Colonic mucosa (tissue), 4 donors: ENCODE measurements at regions not wholly inside any gene's neighbourhood (a gene's known extent, or its start where the extent isn't known, plus 50 kb on each side); places are given as distances from the start of the nearest gene placed in this dataset.

Experiments
- DNase-seq: peaks from one replicate; pipeline ENCODE4 v3.0.0-alpha.2; 2020
- H3K27ac ChIP-seq: fragments of 200-600 bp; one replicate; pipeline ENCODE4 v1.8.0; 2021
- H3K27me3 ChIP-seq: fragments of 200-600 bp; one replicate; pipeline ENCODE4 v1.8.0; 2021
- H3K36me3 ChIP-seq: fragments of 200-600 bp; one replicate; pipeline ENCODE4 v1.8.0; 2021
- H3K4me1 ChIP-seq: fragments of 200-600 bp; one replicate; pipeline ENCODE4 v1.8.0; 2021; ENCODE audit warnings: mild to moderate bottlenecking
- H3K4me3 ChIP-seq: fragments of 200-600 bp; one replicate; pipeline ENCODE4 v1.8.0; 2021
- H3K9ac ChIP-seq, 2 donors: one replicate each; pipeline ENCODE4 v1.7.0; 2013; ENCODE audit warnings: control low read depth in 2 of 2, low read depth in 2 of 2, low read length in 2 of 2
- H3K9me3 ChIP-seq: fragments of 200-600 bp; one replicate; pipeline ENCODE4 v1.8.0; 2021
- CTCF ChIP-seq: fragments of 200-600 bp; IDR thresholded peaks from one replicate; pipeline ENCODE4 v1.8.0; 2022; ENCODE audit warnings: antibody characterized with exemption, mild to moderate bottlenecking
- intact Hi-C: fragments of 100-400 bp; cut with DNase I; formaldehyde crosslinking; loops from one replicate; pipeline ENCODE4 v1.14.1; 2022
- donor health status: healthy.
- donor health status: DM: no; HTN: no; CAD: no.
- donor health status: DM: no; HTN: no; CAD: no.

DNA sequence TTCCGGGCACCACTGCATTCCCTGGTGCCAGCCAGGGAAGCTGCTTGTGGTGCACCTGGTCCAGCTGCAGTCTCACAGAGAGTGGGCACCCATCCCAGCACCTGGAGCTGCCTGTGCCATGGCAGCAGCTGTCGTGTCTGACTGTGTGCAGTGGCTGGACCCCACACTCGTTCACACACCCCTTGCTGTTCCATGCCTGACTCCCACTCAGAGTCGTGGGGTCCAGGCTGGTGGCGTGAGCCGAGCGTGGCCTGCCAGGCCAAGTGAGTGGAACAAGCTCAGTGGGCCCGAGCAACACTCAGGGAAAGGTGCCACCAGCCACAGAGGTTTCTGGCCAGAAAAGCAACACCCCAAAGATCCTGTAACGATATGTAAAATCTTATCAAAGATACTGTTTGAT, 97.2 kb upstream of the KCNK1 start:
- no peak overlapping the region for H3K4me3 ChIP-seq
- no peak overlapping the region for H3K27ac ChIP-seq
- H3K4me1 ChIP-seq: no peaks in the 10 kb centered on the region
- DNase-seq: no peak
- no peaks in the 10 kb centered on the region for H3K9me3 ChIP-seq
- H3K36me3 ChIP-seq: no peaks in the 10 kb centered on the region
- intact Hi-C loops: loop anchor here (10.0 kb wide), 1 partner anchor 278 kb away; no protein-coding TSS in a partner anchor
- no peaks in the 10 kb centered on the region for H3K27me3 ChIP-seq
- TF ChIP-seq CTCF: no peak
- H3K9ac ChIP-seq: no peak overlapping the region

DNA sequence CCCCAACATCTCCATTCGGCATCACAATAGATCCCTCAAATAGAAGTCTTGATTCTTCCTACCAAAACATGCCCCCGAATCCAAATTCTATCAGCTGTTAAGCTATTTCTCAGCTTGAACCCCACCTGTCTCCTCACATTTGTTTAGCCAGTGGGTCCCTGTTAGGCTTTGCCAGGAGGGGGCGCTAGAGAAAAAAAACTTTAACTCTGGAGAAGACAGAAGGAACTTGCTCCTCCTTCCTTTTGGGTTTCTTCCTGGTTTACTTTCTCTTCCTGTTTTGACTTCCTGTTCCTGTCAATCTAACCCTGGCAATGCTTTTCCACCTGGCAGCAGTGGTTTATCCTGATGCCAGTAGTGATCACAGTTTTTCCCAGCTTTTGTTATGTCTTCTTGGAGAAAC, 95.6 kb upstream of the KCNK1 start:
- intact Hi-C loops: loop anchor here (10.0 kb wide), 1 partner anchor 276 kb away; no protein-coding TSS in a partner anchor
- no peak overlapping the region for H3K27ac ChIP-seq
- no peaks in the 10 kb centered on the region for H3K9me3 ChIP-seq
- H3K27me3 ChIP-seq: no peaks in the 10 kb centered on the region
- peak; percentile 38 for TF ChIP-seq CTCF
- H3K4me1 ChIP-seq: no peaks in the 10 kb centered on the region
- DNase-seq: peak; percentile 68
- H3K4me3 ChIP-seq: no peak overlapping the region
- no peaks in the 10 kb centered on the region for H3K36me3 ChIP-seq
- no peak overlapping the region for H3K9ac ChIP-seq

GRCh38 chr1:233520261-233521191, 93.4 kb upstream of the KCNK1 start:
- Histone ChIP-seq H3K27me3 (no peaks in the 10 kb centered on the region), H3K9ac (no peak overlapping the region), H3K36me3 (no peaks in the 10 kb centered on the region), H3K4me3 (no peak overlapping the region), H3K27ac (no peak overlapping the region), H3K9me3 (no peaks in the 10 kb centered on the region), H3K4me1 (no peaks in the 10 kb centered on the region)
- TF ChIP-seq CTCF: no peak
- DNase-seq: peak; percentile 27
- intact Hi-C loops: no loop called here

DNA sequence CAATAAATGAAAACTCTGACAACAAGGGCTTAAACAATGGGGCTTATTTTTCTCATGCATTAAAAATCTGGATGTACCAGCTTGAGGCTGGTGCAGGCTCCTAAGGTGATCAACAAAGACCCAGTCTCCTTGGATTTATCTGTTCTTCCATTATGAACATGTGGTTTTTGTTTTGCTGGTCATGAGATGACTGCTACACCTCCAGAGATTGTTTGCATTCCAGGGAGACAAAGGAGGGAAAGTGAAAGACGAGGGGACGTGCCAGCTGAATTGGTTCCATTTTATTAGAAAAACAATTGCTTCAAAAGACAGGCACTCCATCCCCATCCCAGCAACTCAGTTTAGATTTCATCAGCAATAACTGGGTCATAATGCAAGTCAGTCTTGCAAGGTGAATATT, 90.9 kb upstream of the KCNK1 start:
- intact Hi-C loops: no loop called here

DNA sequence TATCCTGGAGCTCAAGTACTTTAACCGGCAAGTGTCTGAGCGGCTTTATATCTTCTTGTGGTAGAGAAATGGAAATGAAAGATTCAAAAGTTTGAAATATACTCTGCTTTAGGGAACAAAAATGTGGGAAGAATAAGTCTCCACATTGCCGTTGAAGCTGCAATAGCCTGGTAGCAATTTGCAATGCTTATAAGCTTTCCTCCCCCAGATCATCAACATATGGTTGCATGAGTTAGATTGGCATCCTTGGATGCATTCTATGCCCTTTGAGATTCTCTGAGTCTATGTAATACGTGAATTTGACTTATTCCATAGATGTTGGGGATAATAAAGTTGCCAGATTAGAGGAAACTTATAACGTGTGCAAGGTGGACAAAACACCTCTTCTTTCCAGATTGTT, 86.1 kb upstream of the KCNK1 start:
- no peaks in the 10 kb centered on the region for H3K9me3 ChIP-seq
- no peak for DNase-seq
- no peak overlapping the region for H3K27ac ChIP-seq
- H3K9ac ChIP-seq: no peak overlapping the region
- no peak overlapping the region for H3K4me3 ChIP-seq
- TF ChIP-seq CTCF: no peak
- no peaks in the 10 kb centered on the region for H3K36me3 ChIP-seq
- H3K4me1 ChIP-seq: no peaks in the 10 kb centered on the region
- H3K27me3 ChIP-seq: no peaks in the 10 kb centered on the region
- intact Hi-C loops: loop anchor here (5.0 kb wide), 1 partner anchor 51 kb away; no protein-coding TSS in a partner anchor

More for the DNA sequence above, 90.9 kb upstream of the KCNK1 start:
- no peaks in the 10 kb centered on the region for H3K9me3 ChIP-seq
- H3K27ac ChIP-seq: no peak overlapping the region
- no peak overlapping the region for H3K4me3 ChIP-seq
- TF ChIP-seq CTCF: no peak
- no peak for DNase-seq
- no peaks in the 10 kb centered on the region for H3K4me1 ChIP-seq
- no peak overlapping the region for H3K9ac ChIP-seq
- H3K27me3 ChIP-seq: no peaks in the 10 kb centered on the region
- no peaks in the 10 kb centered on the region for H3K36me3 ChIP-seq
